ENCODE measurements at regions not wholly inside any gene's neighbourhood (a gene's known extent, or its start where the extent isn't known, plus 50 kb on each side); places are given as distances from the start of the nearest gene placed in this dataset.

DNA sequence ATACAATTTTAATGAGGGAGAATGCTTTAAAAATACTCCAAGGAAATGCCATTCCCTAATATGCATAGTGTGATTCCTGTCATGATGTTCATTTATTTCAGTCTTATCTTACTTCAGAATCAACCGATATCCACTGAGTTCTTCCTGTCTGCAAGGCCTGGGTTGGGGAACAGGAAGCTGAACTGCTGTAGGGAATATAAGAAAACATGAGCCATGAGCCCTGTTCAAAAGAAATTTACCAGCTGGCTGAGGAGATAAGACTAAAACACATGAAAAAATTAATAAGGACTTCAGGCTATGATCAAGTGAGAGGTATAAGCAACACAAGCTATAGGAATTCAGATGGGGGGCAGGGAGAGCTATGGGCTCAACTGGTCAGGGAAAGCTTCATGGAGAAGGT lies 184.7 kb downstream of the PLPP4 start:
- no peak for TF ChIP-seq JUND (IDR thresholded peaks at IDR 0.05; ENCODE audit: low read depth)
- in situ Hi-C loops (cut with HindIII; ENCODE audit: low pct_unique_long_range_greater_than_20kb, low sequenced_read_pairs): no loop called here
- no peak for DNase-seq (ENCODE audit: low read depth in 1 of 2, low spot score in 1 of 2)

GRCh38 chr10:120643351-120643750 lies 186.3 kb downstream of the PLPP4 start:
- in situ Hi-C loops (cut with HindIII; ENCODE audit: low pct_unique_long_range_greater_than_20kb, low sequenced_read_pairs): no loop called here
- TF ChIP-seq JUND (IDR thresholded peaks at IDR 0.05; ENCODE audit: low read depth): no peak

GRCh38 chr10:120644556-120645410 lies 187.8 kb downstream of the PLPP4 start:
- no peak for TF ChIP-seq JUND (IDR thresholded peaks at IDR 0.05; ENCODE audit: low read depth)
- in situ Hi-C loops (cut with HindIII; ENCODE audit: low pct_unique_long_range_greater_than_20kb, low sequenced_read_pairs): no loop called here
- DNase-seq (ENCODE audit: low read depth in 1 of 2, low spot score in 1 of 2): no peak

More at GRCh38 chr10:120643351-120643750, 186.3 kb downstream of the PLPP4 start:
- DNase-seq (ENCODE audit: low read depth in 1 of 2, low spot score in 1 of 2): no peak

GRCh38 chr10:120646159-120646732 lies 189.2 kb downstream of the PLPP4 start:
- in situ Hi-C loops (cut with HindIII; ENCODE audit: low pct_unique_long_range_greater_than_20kb, low sequenced_read_pairs): no loop called here
- DNase-seq (ENCODE audit: low read depth in 1 of 2, low spot score in 1 of 2): no peak
- TF ChIP-seq JUND (IDR thresholded peaks at IDR 0.05; ENCODE audit: low read depth): no peak

DNA sequence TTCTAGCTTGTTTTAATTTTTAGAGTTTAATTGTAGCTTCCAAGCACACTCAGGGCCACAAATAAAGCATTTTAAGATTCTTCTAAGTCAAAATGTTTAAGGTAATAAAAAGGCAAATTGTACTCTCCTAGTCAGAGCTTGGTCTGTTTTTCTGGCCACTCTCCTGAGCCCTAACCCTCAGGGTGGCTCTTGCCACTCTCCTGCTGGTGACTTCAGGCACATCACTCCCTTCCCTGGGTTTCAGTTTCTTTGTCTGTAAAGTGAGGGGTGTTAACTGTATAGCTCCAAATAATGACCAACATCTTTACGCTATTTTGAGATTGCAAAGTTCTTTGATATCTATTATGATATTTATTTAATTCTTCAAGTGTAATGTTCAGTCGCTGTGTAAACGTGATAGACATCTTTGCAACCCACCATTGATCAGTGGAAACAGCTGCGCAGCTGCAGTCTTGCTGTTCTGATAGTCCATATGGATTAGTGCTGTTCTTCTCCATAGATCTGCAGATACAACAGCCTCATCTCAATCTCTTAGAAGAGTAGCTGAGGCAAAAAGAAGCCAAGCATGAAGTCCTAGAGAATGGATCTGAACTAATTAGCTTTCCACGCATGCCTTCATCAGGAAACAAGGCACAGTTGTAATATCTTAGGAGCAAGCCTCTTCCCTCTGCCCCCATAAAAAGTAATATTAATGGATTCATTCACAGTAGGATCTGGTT lies 189.9 kb downstream of the PLPP4 start:
- no peak for TF ChIP-seq JUND (IDR thresholded peaks at IDR 0.05; ENCODE audit: low read depth)
- DNase-seq (ENCODE audit: low read depth in 1 of 2, low spot score in 1 of 2): no peak
- in situ Hi-C loops (cut with HindIII; ENCODE audit: low pct_unique_long_range_greater_than_20kb, low sequenced_read_pairs): no loop called here

GRCh38 chr10:120650705-120651399 lies 193.8 kb downstream of the PLPP4 start:
- no peak for DNase-seq (ENCODE audit: low read depth in 1 of 2, low spot score in 1 of 2)
- TF ChIP-seq JUND (IDR thresholded peaks at IDR 0.05; ENCODE audit: low read depth): no peak
- in situ Hi-C loops (cut with HindIII; ENCODE audit: low pct_unique_long_range_greater_than_20kb, low sequenced_read_pairs): no loop called here

- in situ Hi-C loops (cut with HindIII; ENCODE audit: low pct_unique_long_range_greater_than_20kb, low sequenced_read_pairs): no loop called here
- no peak for DNase-seq (ENCODE audit: low read depth in 1 of 2, low spot score in 1 of 2)
Observed at GRCh38 chr10:120656107-120656506, 195.1 kb upstream of the WDR11 start.

DNA sequence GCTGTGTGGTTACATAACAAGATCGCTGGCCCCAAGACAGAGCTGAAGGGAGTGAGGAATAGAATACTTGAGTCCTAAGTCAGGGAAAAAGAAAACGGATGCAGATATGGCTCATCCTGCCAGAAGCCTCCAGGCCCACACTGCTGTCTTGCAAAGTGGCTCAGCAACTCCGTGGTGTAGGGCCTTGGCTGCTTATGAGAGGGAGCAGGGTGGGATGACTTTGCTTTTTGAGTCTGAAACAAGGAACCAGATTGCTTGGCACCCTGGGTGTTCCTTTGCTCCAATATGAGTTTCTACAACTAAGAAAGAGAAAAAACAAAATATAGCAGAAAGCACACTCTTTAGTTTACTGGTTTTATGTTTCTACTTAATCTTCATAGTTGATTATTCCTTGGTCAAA lies 193.8 kb upstream of the WDR11 start:
- DNase-seq (ENCODE audit: low read depth in 1 of 2, low spot score in 1 of 2): no peak
- in situ Hi-C loops (cut with HindIII; ENCODE audit: low pct_unique_long_range_greater_than_20kb, low sequenced_read_pairs): no loop called here
- TF ChIP-seq JUND (IDR thresholded peaks at IDR 0.05; ENCODE audit: low read depth): no peak

More at GRCh38 chr10:120656107-120656506, 195.1 kb upstream of the WDR11 start:
- no peak for TF ChIP-seq JUND (IDR thresholded peaks at IDR 0.05; ENCODE audit: low read depth)

- no peak for DNase-seq (ENCODE audit: low read depth in 1 of 2, low spot score in 1 of 2)
- TF ChIP-seq JUND (IDR thresholded peaks at IDR 0.05; ENCODE audit: low read depth): no peak
- in situ Hi-C loops (cut with HindIII; ENCODE audit: low pct_unique_long_range_greater_than_20kb, low sequenced_read_pairs): no loop called here
Observed at GRCh38 chr10:120658943-120659885, 191.9 kb upstream of the WDR11 start.

DNA sequence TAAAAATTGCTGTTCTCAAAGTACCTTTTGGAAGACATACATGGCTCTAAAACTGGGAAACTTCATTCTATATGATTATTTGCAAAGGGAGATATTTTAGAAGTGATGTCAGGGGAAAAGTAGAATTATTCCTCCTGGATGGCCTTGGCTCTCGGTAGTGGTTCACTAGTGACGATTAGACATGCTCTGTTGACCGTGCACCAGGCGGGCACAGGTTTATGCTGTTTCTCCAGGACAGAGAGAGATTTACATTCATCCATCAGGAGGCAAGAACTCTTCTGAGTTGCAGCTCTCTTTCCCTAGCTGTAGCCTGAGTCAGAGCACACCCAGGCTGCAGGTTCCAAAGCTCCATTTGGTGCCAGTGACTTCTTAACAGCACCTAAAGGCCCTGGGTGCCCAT lies 184.9 kb upstream of the WDR11 start:
- in situ Hi-C loops (cut with HindIII; ENCODE audit: low pct_unique_long_range_greater_than_20kb, low sequenced_read_pairs): no loop called here
- no peak for TF ChIP-seq JUND (IDR thresholded peaks at IDR 0.05; ENCODE audit: low read depth)
- no peak for DNase-seq (ENCODE audit: low read depth in 1 of 2, low spot score in 1 of 2)

- TF ChIP-seq JUND (IDR thresholded peaks at IDR 0.05; ENCODE audit: low read depth): no peak
- no peak for DNase-seq (ENCODE audit: low read depth in 1 of 2, low spot score in 1 of 2)
- in situ Hi-C loops (cut with HindIII; ENCODE audit: low pct_unique_long_range_greater_than_20kb, low sequenced_read_pairs): no loop called here
Observed at GRCh38 chr10:120667276-120667675, 183.9 kb upstream of the WDR11 start.
